ENCODE measurements at regions not wholly inside any gene's neighbourhood (a gene's known extent, or its start where the extent isn't known, plus 50 kb on each side); places are given as distances from the start of the nearest gene placed in this dataset.

DNA sequence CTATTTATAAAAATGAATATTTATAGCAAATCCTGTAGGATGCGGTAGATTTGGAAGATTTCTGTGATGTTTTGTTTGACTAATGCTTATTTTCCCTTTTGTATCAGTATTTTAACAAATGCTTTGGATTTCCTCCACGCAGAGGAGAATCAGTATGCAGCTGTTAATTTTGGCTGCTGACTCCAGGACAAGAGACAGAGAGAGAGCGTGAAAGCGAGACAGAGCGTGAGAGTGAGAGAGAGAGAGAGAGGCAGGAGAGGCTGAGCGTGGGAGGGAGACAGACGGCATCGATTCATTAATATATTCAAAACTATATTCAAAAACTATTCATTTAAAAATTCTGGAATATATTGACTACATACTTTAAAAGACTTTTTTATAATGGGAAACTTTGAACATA lies 62.5 kb downstream of the RRM2 start (continued):
- TF ChIP-seq TSHZ2 (CRISPR knock-in tag; IDR thresholded peaks at IDR 0.05) (no peak), GLIS3 (CRISPR knock-in tag; IDR thresholded peaks at IDR 0.05) (no peak), CSDC2 (CRISPR knock-in tag; IDR thresholded peaks at IDR 0.05) (no peak), ZFP30 (CRISPR knock-in tag; IDR thresholded peaks at IDR 0.05) (no peak), RARB (CRISPR knock-in tag; IDR thresholded peaks at IDR 0.05) (no peak)

GRCh38 chr2:10185755-10186154 lies 63.2 kb downstream of the RRM2 start:
- ATAC-seq, result no peak
- TF ChIP-seq, protein P1, sequence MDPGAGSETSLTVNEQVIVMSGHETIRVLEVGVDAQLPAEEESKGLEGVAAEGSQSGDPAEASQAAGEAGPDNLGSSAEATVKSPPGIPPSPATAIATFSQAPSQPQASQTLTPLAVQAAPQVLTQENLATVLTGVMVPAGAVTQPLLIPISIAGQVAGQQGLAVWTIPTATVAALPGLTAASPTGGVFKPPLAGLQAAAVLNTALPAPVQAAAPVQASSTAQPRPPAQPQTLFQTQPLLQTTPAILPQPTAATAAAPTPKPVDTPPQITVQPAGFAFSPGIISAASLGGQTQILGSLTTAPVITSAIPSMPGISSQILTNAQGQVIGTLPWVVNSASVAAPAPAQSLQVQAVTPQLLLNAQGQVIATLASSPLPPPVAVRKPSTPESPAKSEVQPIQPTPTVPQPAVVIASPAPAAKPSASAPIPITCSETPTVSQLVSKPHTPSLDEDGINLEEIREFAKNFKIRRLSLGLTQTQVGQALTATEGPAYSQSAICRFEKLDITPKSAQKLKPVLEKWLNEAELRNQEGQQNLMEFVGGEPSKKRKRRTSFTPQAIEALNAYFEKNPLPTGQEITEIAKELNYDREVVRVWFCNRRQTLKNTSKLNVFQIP (CRISPR knock-in tag; IDR thresholded peaks at IDR 0.05; ENCODE audit: borderline replicate concordance, low read depth), result no peak
- TF ChIP-seq ZNF8 (CRISPR knock-in tag; IDR thresholded peaks at IDR 0.05) (no peak), BACH2 (CRISPR knock-in tag; IDR thresholded peaks at IDR 0.05; ENCODE audit: borderline replicate concordance) (no peak), TCF4 (CRISPR knock-in tag; IDR thresholded peaks at IDR 0.05; ENCODE audit: borderline replicate concordance) (no peak), PPARA (CRISPR knock-in tag; IDR thresholded peaks at IDR 0.05; ENCODE audit: borderline replicate concordance) (no peak), CSRNP3 (CRISPR knock-in tag; IDR thresholded peaks at IDR 0.05) (no peak), ISL1 (CRISPR knock-in tag; IDR thresholded peaks at IDR 0.05) (no peak), CSDC2 (CRISPR knock-in tag; IDR thresholded peaks at IDR 0.05) (no peak), RARB (CRISPR knock-in tag; IDR thresholded peaks at IDR 0.05) (no peak), SNAI2 (CRISPR knock-in tag; IDR thresholded peaks at IDR 0.05) (no peak), TOX (CRISPR knock-in tag; IDR thresholded peaks at IDR 0.05; ENCODE audit: borderline replicate concordance) (no peak), OSR1 (CRISPR knock-in tag; IDR thresholded peaks at IDR 0.05) (no peak), ESRRG (CRISPR knock-in tag; IDR thresholded peaks at IDR 0.05) (no peak)

DNA sequence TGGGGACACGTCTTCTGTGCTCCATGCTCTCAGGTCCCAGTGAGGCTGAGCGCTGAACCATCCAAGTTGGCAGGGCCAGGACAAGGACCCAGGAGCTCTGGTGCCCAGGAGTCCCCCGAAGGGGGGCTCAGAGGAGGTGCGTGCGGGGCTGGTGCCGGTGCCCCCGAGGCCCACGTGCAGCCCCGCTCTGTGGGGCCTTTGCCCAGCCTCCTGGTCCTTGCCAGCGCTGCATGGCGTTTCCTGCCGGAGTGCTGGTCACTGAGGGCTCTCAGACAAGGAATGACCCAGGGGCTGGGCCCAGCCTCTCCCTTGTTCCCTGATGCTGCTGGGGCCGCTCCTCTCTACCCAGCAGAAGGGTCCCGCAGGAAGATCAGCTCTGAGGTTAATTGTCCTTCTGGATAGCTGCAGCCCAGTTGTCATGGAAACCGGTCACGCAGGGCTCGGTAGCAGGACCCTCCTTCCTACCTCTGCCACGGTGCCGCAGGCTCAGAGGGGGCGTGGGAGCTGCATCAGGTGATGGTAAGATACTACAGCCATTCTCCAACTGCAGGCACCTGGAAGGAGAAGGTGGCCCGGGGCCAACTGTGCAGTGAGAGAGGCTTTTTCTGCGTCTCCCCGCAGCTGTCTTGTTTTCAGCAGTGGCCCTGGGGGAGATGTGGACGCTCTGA lies 64.5 kb downstream of the RRM2 start:
- ATAC-seq, result no peak
- no peak for TF ChIP-seq OSR1 (CRISPR knock-in tag; IDR thresholded peaks at IDR 0.05)

GRCh38 chr2:10187661-10188060 lies 65.1 kb downstream of the RRM2 start:
- TF ChIP-seq GLIS3 (CRISPR knock-in tag; IDR thresholded peaks at IDR 0.05), result no peak
- TF ChIP-seq TOX (CRISPR knock-in tag; IDR thresholded peaks at IDR 0.05; ENCODE audit: borderline replicate concordance), result no peak
- no peak for TF ChIP-seq ZNF70 (CRISPR knock-in tag; IDR thresholded peaks at IDR 0.05)
- no peak for TF ChIP-seq ESRRG (CRISPR knock-in tag; IDR thresholded peaks at IDR 0.05)
- TF ChIP-seq, protein P1 (CRISPR knock-in tag; IDR thresholded peaks at IDR 0.05; ENCODE audit: borderline replicate concordance, low read depth), result no peak
- TF ChIP-seq TSHZ2 (CRISPR knock-in tag; IDR thresholded peaks at IDR 0.05), result no peak
- no peak for TF ChIP-seq SNAI2 (CRISPR knock-in tag; IDR thresholded peaks at IDR 0.05)
- TF ChIP-seq CSRNP3 (CRISPR knock-in tag; IDR thresholded peaks at IDR 0.05), result no peak
- TF ChIP-seq PATZ1 (CRISPR knock-in tag; IDR thresholded peaks at IDR 0.05; ENCODE audit: borderline replicate concordance), result no peak
- no peak for TF ChIP-seq ARNTL (CRISPR knock-in tag; IDR thresholded peaks at IDR 0.05; ENCODE audit: borderline replicate concordance, low read depth)
- ATAC-seq, result no peak

Data from SK-N-SH treated with all-trans-retinoic acid at 6 μM for 48 hours (cell line).